ENCODE measurements at regions not wholly inside any gene's neighbourhood (a gene's known extent, or its start where the extent isn't known, plus 50 kb on each side); places are given as distances from the start of the nearest gene placed in this dataset.

DNA sequence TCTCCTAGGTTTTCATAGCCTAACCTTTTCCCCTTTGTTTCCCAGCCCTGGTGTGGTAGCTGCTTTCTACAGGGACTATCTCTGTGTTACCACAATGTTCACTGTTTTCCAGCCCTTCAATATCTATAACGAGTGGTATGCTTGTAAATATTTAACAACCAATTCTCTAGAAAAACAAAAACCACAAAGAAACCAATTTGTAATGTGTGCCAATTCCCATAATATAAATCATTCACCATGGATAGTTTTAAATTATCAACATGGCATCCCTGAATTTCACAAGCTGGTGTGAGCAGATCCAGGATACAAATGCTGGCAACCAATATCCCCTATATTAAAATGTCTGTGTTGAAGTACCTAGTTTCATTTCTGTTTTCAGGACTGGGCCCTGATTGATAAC, 200.7 kb upstream of the FOXN2 start:
- intact Hi-C loops (cut with micrococcal nuclease), result no loop called here
- Mint-ChIP-seq H3K27ac (ENCODE audit: low read depth, unreplicated experiment) (peak overlapping the region; percentile 77), H3K9me3 (ENCODE audit: unreplicated experiment) (no peaks in the 10 kb centered on the region), H3K27me3 (ENCODE audit: insufficient read depth, unreplicated experiment) (no peaks in the 10 kb centered on the region), H3K36me3 (ENCODE audit: insufficient read depth, unreplicated experiment) (peaks cover 6% of the 10 kb centered on the region), H3K4me1 (ENCODE audit: insufficient read depth, unreplicated experiment) (peaks cover 23% of the 10 kb centered on the region), H3K4me3 (ENCODE audit: unreplicated experiment) (no peak overlapping the region)
- CTCF ChIA-PET, result interaction anchor here (1.0 to 2.2 kb wide), 4 partner anchors 166 to 357 kb away, joined by 3 to 7 read pairs (median 4); no protein-coding TSS in a partner anchor
- POLR2A ChIA-PET, result interaction anchor here (0.7 to 1.1 kb wide), 3 partner anchors 202 to 238 kb away, joined by 3 to 4 read pairs (median 4); no protein-coding TSS in a partner anchor
- DNase-seq (ENCODE audit: unreplicated experiment), result no peak
- TF ChIP-seq CTCF (IDR thresholded peaks at IDR 0.05; ENCODE audit: unreplicated experiment), result no peak
- BruUV-seq (replicated peaks), result TSS peak; percentile 99

DNA sequence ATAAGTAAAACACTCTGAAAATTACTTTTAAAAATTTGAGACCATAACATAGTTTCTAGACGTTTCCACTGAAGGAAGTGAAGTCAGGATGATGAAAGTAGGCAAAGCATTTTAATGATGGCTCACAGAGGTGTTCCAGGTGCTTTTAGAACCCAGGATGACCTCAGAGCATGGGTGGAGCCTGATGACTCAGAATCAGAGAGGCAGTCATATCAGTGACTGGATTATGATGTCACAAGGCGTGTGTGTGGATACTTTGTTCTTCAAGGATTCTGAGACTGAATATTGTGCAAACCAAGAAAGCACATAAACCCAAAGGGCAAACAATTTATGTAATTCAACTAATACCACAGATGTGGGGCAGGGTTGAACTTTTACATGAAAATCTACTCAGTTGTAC, 200.2 kb upstream of the FOXN2 start:
- Mint-ChIP-seq H3K9me3 (ENCODE audit: unreplicated experiment) (no peaks in the 10 kb centered on the region), H3K27ac (ENCODE audit: low read depth, unreplicated experiment) (peak overlapping the region; percentile 77), H3K4me1 (ENCODE audit: insufficient read depth, unreplicated experiment) (peaks cover 23% of the 10 kb centered on the region), H3K27me3 (ENCODE audit: insufficient read depth, unreplicated experiment) (no peaks in the 10 kb centered on the region), H3K4me3 (ENCODE audit: unreplicated experiment) (no peak overlapping the region), H3K36me3 (ENCODE audit: insufficient read depth, unreplicated experiment) (peaks cover 6% of the 10 kb centered on the region)
- intact Hi-C loops (cut with micrococcal nuclease), result no loop called here
- CTCF ChIA-PET, result interaction anchor here (1.0 to 2.2 kb wide), 3 partner anchors 196 to 357 kb away, joined by 4 to 7 read pairs (median 4); no protein-coding TSS in a partner anchor
- TF ChIP-seq CTCF (IDR thresholded peaks at IDR 0.05; ENCODE audit: unreplicated experiment), result no peak
- POLR2A ChIA-PET, result interaction anchor here (0.7 kb wide), 1 partner anchor 207 kb away, joined by 4 read pairs; no protein-coding TSS in a partner anchor
- no TSS peak for BruUV-seq (replicated peaks)
- peak; percentile 81 for DNase-seq (ENCODE audit: unreplicated experiment)

DNA sequence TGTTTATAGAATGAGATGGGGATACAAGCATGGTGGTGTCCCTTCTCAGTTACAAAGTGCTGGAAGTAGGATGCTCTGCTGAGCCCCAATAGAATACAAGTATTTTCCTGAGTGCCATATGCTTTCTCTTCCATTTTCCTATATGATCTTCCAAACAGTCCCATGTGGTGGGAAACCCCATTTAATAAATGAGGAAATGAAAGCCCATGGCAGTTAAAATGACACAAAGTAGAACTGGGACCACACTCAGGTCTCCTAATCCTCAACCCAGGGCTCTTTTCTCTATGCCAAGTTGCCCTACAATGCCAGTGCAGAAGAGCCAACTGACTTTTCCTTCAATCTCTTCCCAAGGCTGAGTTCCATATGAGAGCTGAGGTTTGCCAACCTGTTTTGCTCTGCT, 198.0 kb upstream of the FOXN2 start:
- no peak for TF ChIP-seq CTCF (IDR thresholded peaks at IDR 0.05; ENCODE audit: unreplicated experiment)
- Mint-ChIP-seq H3K4me3 (ENCODE audit: unreplicated experiment) (no peak overlapping the region), H3K27me3 (ENCODE audit: insufficient read depth, unreplicated experiment) (no peaks in the 10 kb centered on the region), H3K36me3 (ENCODE audit: insufficient read depth, unreplicated experiment) (peaks cover 6% of the 10 kb centered on the region), H3K4me1 (ENCODE audit: insufficient read depth, unreplicated experiment) (peaks cover 23% of the 10 kb centered on the region), H3K27ac (ENCODE audit: low read depth, unreplicated experiment) (no peak overlapping the region), H3K9me3 (ENCODE audit: unreplicated experiment) (no peaks in the 10 kb centered on the region)
- intact Hi-C loops (cut with micrococcal nuclease), result no loop called here
- POLR2A ChIA-PET, result interaction anchor here (0.6 to 0.7 kb wide), 2 partner anchors 150 to 170 kb away, joined by 3 read pairs; no protein-coding TSS in a partner anchor
- CTCF ChIA-PET, result interaction anchor here (0.6 kb wide), 1 partner anchor 349 kb away, joined by 6 read pairs; no protein-coding TSS in a partner anchor
- no TSS peak for BruUV-seq (replicated peaks)
- no peak for DNase-seq (ENCODE audit: unreplicated experiment)

DNA sequence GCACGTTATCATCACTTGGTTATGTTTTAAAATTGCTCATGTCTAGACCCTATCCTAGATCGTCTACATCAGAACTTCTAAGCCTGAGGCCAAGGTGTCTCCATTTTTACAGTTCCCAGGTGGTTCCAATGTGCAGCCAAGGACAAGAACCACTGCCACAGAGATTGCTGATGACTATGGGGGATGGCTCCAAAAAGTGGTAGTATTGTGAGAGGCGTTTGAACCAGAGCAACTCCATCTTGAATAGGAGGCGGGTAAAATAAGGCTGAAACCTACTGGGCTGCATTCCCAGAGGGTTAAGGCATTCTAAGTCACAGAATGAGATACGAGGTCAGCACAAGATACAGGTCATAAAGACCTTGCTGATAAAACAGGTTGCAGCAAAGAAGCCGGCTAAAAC, 195.6 kb upstream of the FOXN2 start:
- Mint-ChIP-seq H3K27me3 (ENCODE audit: insufficient read depth, unreplicated experiment) (no peaks in the 10 kb centered on the region), H3K36me3 (ENCODE audit: insufficient read depth, unreplicated experiment) (peaks cover 6% of the 10 kb centered on the region), H3K9me3 (ENCODE audit: unreplicated experiment) (no peaks in the 10 kb centered on the region), H3K4me3 (ENCODE audit: unreplicated experiment) (no peak overlapping the region), H3K4me1 (ENCODE audit: insufficient read depth, unreplicated experiment) (peaks cover 17% of the 10 kb centered on the region), H3K27ac (ENCODE audit: low read depth, unreplicated experiment) (no peak overlapping the region)
- ChIA-PET POLR2A (no interaction called here), CTCF (interaction anchor here (0.7 kb wide), 1 partner anchor 219 kb away, joined by 3 read pairs; no protein-coding TSS in a partner anchor)
- no peak for DNase-seq (ENCODE audit: unreplicated experiment)
- intact Hi-C loops (cut with micrococcal nuclease), result no loop called here
- TF ChIP-seq CTCF (IDR thresholded peaks at IDR 0.05; ENCODE audit: unreplicated experiment), result no peak
- no TSS peak for BruUV-seq (replicated peaks)

All from MCF 10A (cell line).